ENCODE measurements at regions not wholly inside any gene's neighbourhood (a gene's known extent, or its start where the extent isn't known, plus 50 kb on each side); places are given as distances from the start of the nearest gene placed in this dataset.

GRCh38 chr16:73233329-73233765, 185.4 kb upstream of the ZFHX3 start:
- no peak for DNase-seq (ENCODE audit: low read depth in 1 of 2, low spot score in 1 of 2)

GRCh38 chr16:73232555-73233328, 184.8 kb upstream of the ZFHX3 start:
- DNase-seq (ENCODE audit: low read depth in 1 of 2, low spot score in 1 of 2) = no peak

DNA sequence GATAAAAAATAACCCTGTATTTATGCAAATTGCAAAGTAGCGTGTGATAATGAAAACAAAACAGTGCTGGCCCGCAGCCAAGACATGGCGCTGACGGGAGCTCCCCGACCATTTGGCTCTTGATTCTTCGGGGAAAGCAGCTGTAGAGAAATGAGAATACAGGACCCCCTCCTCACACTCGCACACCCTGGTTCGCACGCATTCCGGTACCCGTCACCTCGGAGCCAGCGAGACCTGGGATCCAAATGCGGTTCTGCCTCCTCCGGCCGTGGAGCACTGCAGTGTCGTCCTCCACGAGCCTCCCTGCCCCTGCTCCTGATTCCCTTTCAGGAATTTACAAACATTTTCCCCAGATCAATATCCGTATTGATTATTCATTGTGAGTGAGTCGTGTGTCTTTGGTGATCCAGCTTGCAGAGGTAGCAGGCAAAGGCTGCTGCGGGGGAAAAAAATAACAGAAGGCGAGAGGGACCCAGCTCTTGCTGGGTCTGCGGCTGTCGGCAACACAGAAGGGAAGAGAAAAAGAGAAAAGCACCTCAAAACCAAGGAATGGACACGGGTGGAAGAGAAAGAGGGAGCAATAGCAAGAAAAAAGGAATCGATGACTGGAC, 184.1 kb upstream of the ZFHX3 start:
- DNase-seq (ENCODE audit: low read depth in 1 of 2, low spot score in 1 of 2) = no peak

GRCh38 chr16:73231379-73231778, 183.5 kb upstream of the ZFHX3 start:
- no peak for DNase-seq (ENCODE audit: low read depth in 1 of 2, low spot score in 1 of 2)

GRCh38 chr16:73230651-73231050, 182.7 kb upstream of the ZFHX3 start:
- no peak for DNase-seq (ENCODE audit: low read depth in 1 of 2, low spot score in 1 of 2)

GRCh38 chr16:73228649-73229048, 180.7 kb upstream of the ZFHX3 start:
- DNase-seq (ENCODE audit: low read depth in 1 of 2, low spot score in 1 of 2) = no peak

GRCh38 chr16:73226675-73227074, 178.7 kb upstream of the ZFHX3 start:
- DNase-seq (ENCODE audit: low read depth in 1 of 2, low spot score in 1 of 2) = no peak

GRCh38 chr16:73225983-73226382, 178.1 kb upstream of the ZFHX3 start:
- DNase-seq (ENCODE audit: low read depth in 1 of 2, low spot score in 1 of 2) = no peak

DNA sequence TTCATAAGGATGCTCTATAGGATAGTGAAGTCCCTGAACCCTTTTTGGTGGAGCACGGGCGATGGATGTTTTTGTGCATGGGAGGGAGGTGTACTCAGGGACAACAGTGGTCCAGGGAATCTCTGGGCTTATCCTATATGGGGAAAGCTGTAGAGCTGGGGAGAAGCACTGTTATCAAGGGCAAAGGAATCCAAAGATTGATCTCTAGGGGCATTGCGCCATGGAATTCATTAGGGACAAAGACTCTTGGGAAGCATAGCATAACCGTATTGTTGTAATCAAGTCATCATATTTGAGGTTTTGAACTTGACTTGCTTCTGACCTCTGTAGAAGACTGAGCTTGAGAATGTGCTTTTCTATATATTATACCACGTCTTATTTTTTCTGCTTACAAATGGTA, 172.9 kb upstream of the ZFHX3 start:
- no peak for DNase-seq (ENCODE audit: low read depth in 1 of 2, low spot score in 1 of 2)

GRCh38 chr16:73219176-73219575, 171.2 kb upstream of the ZFHX3 start:
- no peak for DNase-seq (ENCODE audit: low read depth in 1 of 2, low spot score in 1 of 2)

- DNase-seq (ENCODE audit: low read depth in 1 of 2, low spot score in 1 of 2) = no peak
These were observed 169.7 kb upstream of the ZFHX3 start for GRCh38 chr16:73217654-73218053.

DNA sequence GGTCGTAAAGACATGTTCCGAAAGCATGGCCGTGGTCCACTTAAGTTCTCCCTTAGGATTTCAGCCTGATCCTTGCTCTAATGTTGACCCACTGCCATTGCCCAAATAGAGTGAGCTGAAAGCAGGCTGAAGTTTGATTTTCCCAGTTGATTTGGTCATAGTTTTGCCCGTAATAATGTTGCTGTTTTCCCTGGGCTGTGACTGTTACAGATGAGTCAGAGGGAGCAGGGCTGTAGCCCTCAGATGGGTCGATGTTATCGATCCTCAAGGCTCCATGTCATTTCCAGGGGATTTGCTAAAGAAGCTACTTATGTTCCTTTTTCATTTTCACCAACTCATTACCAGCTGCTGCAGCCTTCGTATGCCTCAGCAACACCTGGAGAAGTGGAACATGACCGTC, 169.0 kb upstream of the ZFHX3 start:
- no peak for DNase-seq (ENCODE audit: low read depth in 1 of 2, low spot score in 1 of 2)

DNA sequence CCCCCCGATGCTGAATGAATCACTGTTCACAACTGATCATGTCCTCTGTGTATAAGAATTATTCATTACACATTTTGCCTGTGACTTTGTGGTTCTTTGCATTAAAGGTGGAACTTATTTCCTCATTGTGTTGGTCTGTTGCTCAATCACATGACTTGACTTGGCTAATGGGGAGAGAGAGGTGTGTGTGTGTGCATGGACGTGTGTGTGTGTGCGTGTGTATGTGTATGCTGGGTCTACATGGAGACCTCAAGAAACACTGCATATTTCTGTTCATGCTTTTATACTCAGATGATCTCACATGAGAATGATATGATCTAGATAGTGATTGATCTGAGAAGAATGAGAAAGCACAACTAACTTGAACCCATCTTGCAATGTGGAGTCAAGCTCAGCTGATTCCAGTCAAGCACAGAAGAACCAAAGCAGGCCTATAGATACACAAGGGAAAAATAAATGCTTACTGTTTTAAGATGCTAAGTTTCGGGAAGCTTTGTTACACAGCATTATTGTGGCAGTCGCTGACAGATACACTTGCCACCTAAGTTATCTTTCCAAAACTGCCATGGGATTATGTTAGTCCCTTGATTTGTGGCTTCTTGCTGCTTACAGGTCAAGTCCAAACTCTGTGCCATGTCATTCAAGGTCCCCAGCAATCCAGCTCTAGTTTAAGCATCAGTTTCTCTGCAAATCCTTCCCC, 167.9 kb upstream of the ZFHX3 start:
- no peak for DNase-seq (ENCODE audit: low read depth in 1 of 2, low spot score in 1 of 2)

DNA sequence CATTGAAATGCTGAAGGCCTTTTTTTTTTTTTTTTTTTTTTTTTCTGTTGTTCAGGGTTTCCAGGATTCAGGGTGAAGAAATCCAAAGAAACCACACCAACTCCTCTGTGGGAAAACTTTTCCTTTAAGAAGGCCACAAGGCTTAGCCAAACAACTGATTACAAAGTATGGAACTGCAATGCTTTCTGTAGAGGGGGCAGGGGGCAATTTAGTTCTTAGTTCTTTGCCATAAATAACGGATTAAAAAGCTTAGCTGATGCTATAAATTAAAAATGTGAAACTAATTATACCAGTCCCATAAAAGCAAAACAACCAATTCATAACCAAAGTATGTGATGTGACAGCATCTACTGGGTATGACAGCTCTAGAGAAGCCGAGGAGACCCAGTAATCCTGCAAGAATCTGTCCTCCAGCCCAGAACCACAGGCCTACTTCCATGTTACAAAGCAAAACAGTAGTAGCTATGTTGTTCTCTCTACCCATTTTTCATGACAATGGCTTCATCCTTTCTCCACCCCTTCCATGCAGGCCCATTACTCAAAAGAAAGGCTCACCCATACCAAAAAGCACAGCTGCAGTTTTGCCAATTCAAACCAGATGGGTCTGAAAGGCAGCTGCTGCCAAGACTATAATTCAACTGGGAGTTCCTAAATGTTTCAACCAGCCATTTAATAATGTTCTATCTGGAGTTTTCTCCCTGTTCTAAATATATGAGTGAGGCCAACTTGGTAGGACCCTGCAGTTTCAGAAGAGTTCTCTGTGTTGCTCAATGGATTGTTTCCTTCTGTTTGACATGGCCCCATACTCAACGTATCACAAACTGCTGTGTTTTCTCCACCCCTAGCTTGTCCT, 167.1 kb upstream of the ZFHX3 start:
- no peak for DNase-seq (ENCODE audit: low read depth in 1 of 2, low spot score in 1 of 2)

GRCh38 chr16:73213732-73214455, 166.0 kb upstream of the ZFHX3 start:
- DNase-seq (ENCODE audit: low read depth in 1 of 2, low spot score in 1 of 2) = no peak

DNA sequence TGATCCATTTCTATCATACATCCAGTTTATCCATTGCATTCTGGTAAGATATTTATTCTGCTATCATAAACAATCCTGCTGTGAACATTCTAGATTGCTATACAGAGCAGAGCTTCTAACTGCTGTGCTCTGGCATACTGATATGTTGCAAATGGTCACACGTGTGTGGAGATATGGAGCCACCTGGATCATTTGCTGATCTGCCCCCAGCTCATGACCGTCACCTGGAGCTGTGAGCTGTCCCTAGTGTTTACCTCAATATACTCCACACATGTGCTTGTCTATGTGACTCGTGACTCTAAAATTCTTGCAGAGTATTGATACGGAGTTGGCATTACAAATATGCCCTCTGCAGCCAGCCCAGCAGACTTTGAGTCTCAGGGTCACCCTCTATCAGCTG, 164.5 kb upstream of the ZFHX3 start:
- DNase-seq (ENCODE audit: low read depth in 1 of 2, low spot score in 1 of 2) = no peak

DNA sequence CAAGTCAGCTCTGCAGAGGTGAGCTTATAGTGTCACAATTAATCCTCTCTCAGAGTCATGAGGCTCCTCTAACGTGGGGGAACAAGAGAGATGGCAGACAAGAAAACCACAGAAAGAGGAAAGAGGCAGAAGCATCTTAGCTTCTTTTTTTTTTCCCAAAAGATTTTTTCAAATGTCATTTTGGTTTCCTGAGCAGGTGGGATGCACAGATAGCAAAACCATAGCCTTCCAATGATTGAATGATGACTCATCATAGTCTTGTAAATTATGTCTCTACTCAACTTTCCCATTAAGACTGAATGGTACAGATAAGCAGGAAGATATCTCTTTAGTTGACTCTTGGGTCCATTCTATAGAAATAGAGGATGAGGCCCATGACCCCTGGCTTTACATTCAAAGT, 162.8 kb upstream of the ZFHX3 start:
- DNase-seq (ENCODE audit: low read depth in 1 of 2, low spot score in 1 of 2) = no peak

- DNase-seq (ENCODE audit: low read depth in 1 of 2, low spot score in 1 of 2) = no peak
These were observed 162.2 kb upstream of the ZFHX3 start for GRCh38 chr16:73210084-73210483.

DNA sequence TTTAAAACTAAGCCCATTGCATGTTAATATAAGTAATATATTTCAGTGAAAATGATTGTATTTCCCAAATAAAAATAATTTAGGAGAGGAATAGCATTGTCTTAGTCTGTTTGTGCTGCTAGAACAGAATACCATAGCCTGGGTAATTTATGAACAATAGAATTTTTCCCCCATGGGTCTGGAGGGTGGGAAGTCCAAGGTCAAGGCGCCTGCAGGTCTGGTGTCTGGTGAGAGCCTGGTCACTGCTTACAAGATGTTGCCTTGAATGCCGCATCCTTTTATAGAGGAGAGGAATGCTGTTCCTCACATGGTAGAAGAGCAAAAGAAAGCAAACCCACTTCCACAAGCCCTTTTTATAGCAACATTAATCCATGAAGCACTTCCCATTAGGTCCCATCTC, 161.3 kb upstream of the ZFHX3 start:
- no peak for DNase-seq (ENCODE audit: low read depth in 1 of 2, low spot score in 1 of 2)

DNA sequence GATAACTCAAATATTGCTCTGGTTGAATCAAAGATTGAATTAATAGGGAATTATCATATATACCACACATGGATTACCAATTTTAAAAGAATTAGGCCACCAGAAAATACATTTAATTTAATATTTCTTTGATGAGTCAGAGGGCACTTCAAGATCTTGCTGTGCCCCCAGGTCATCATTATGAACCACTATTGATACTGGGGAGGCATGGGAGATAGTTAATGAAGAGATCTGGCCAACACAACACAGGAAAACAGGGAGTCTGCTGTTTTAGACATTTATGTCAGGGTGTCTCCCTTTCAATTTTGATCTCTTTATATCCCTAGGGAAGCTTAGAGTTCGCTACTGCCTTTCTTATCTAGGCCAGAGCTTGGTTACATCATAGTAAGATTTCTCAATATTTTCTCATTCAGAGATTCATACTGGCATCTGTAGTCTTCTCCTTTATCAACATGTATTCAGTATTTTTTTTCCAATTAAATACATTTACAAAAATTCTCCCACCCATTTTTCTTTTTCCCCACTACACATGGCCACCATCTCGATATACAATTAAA, 158.3 kb upstream of the ZFHX3 start:
- no peak for DNase-seq (ENCODE audit: low read depth in 1 of 2, low spot score in 1 of 2)

Measured in activated CD4-positive, alpha-beta T cell treated with anti-CD3 and anti-CD28 coated beads, Interleukin-2, amount 50 U/mL, for 24 hours (primary cell).